RWPE2 (cell line): ENCODE measurements at regions not wholly inside any gene's neighbourhood (a gene's known extent, or its start where the extent isn't known, plus 50 kb on each side); places are given as distances from the start of the nearest gene placed in this dataset.

Experiments used
- ATAC-seq: fragments of 200-7000 bp; cut with Tn5 transposase; 3 replicates; pipeline ENCODE4 v1.9.1; 2021; ENCODE audit warnings: low read depth
- DNase-seq: peaks from one replicate; pipeline ENCODE4 v3.0.0-alpha.2; 2020; ENCODE audit warnings: low spot score
- H3K27ac ChIP-seq: fragments of 450-650 bp; 2 replicates; pipeline ENCODE4 v1.5.1; 2017; ENCODE audit warnings: mild to moderate bottlenecking; ENCODE audit not compliant: poor library complexity, severe bottlenecking
- H3K27me3 ChIP-seq: fragments of 250-450 bp; sonication (Bioruptor Pico); 2 replicates; pipeline ENCODE4 v1.5.1; 2021; ENCODE audit warnings: mild to moderate bottlenecking, moderate library complexity; ENCODE audit not compliant: insufficient read depth, poor library complexity, severe bottlenecking
- H3K36me3 ChIP-seq: fragments of 250-450 bp; sonication (Bioruptor Pico); 2 replicates; pipeline ENCODE4 v1.5.1; 2020; ENCODE audit warnings: low read depth, mild to moderate bottlenecking, moderate library complexity
- H3K4me1 ChIP-seq: fragments of 250-450 bp; sonication (Bioruptor Pico); 2 replicates; pipeline ENCODE4 v1.5.1; 2021; ENCODE audit warnings: mild to moderate bottlenecking, moderate library complexity; ENCODE audit not compliant: insufficient read depth, poor library complexity, severe bottlenecking
- H3K4me3 ChIP-seq: fragments of 250-450 bp; sonication (Bioruptor Pico); 2 replicates; pipeline ENCODE4 v1.5.1; 2021; ENCODE audit warnings: mild to moderate bottlenecking, moderate library complexity; ENCODE audit not compliant: severe bottlenecking
- H3K9me3 ChIP-seq: fragments of 250-450 bp; sonication (Bioruptor Pico); 2 replicates; pipeline ENCODE4 v1.5.1; 2021; ENCODE audit warnings: mild to moderate bottlenecking, moderate library complexity; ENCODE audit not compliant: severe bottlenecking
- CTCF ChIP-seq: fragments of 450-650 bp; IDR thresholded peaks from one replicate; pipeline ENCODE4 v1.5.1; 2017; ENCODE audit warnings: mild to moderate bottlenecking, moderate library complexity; ENCODE audit not compliant: poor library complexity, severe bottlenecking

GRCh38 chr4:28890949-28891775, 1829.0 kb upstream of the PCDH7 start:
- TF ChIP-seq CTCF: no peak
- no peaks in the 10 kb centered on the region for H3K9me3 ChIP-seq
- no peaks in the 10 kb centered on the region for H3K36me3 ChIP-seq
- no peaks in the 10 kb centered on the region for H3K4me1 ChIP-seq
- H3K4me3 ChIP-seq: no peak overlapping the region
- DNase-seq (no peak), ATAC-seq (no peak)
- H3K27ac ChIP-seq: no peak overlapping the region
- no peaks in the 10 kb centered on the region for H3K27me3 ChIP-seq

GRCh38 chr4:28913466-28913865, 1806.7 kb upstream of the PCDH7 start:
- no peak for TF ChIP-seq CTCF
- Histone ChIP-seq H3K4me1 (no peaks in the 10 kb centered on the region), H3K9me3 (no peaks in the 10 kb centered on the region), H3K36me3 (no peaks in the 10 kb centered on the region), H3K4me3 (no peak overlapping the region), H3K27me3 (no peaks in the 10 kb centered on the region), H3K27ac (no peak overlapping the region)
- DNase-seq (no peak), ATAC-seq (no peak)

GRCh38 chr4:28916585-28916984, 1803.6 kb upstream of the PCDH7 start:
- Histone ChIP-seq H3K4me1 (no peaks in the 10 kb centered on the region), H3K27ac (no peak overlapping the region), H3K9me3 (no peaks in the 10 kb centered on the region), H3K36me3 (no peaks in the 10 kb centered on the region), H3K27me3 (no peaks in the 10 kb centered on the region), H3K4me3 (no peak overlapping the region)
- no peak for TF ChIP-seq CTCF
- ATAC-seq: no peak
- DNase-seq: no peak

- no peaks in the 10 kb centered on the region for H3K36me3 ChIP-seq
- H3K4me3 ChIP-seq: no peak overlapping the region
- no peaks in the 10 kb centered on the region for H3K4me1 ChIP-seq
- ATAC-seq (no peak), DNase-seq (no peak)
- no peak for TF ChIP-seq CTCF
- no peaks in the 10 kb centered on the region for H3K27me3 ChIP-seq
- H3K9me3 ChIP-seq: no peaks in the 10 kb centered on the region
- H3K27ac ChIP-seq: no peak overlapping the region
Observed at GRCh38 chr4:28918871-28919270, 1801.3 kb upstream of the PCDH7 start.

GRCh38 chr4:28921886-28922285, 1798.3 kb upstream of the PCDH7 start:
- no peak overlapping the region for H3K4me3 ChIP-seq
- TF ChIP-seq CTCF: no peak
- no peaks in the 10 kb centered on the region for H3K36me3 ChIP-seq
- H3K4me1 ChIP-seq: no peaks in the 10 kb centered on the region
- no peak for ATAC-seq
- H3K9me3 ChIP-seq: no peaks in the 10 kb centered on the region
- no peak overlapping the region for H3K27ac ChIP-seq
- DNase-seq: no peak
- H3K27me3 ChIP-seq: no peaks in the 10 kb centered on the region
